PFSK-1 (cell line): ENCODE measurements at regions not wholly inside any gene's neighbourhood (a gene's known extent, or its start where the extent isn't known, plus 50 kb on each side); places are given as distances from the start of the nearest gene placed in this dataset.

Experiments
- POLR2AphosphoS5 ChIP-seq: IDR thresholded peaks from 2 replicates; pipeline ENCODE4 v1.6.1; 2012; ENCODE audit warnings: low read depth, mild to moderate bottlenecking, control low read depth, low read length, moderate library complexity
- TAF1 ChIP-seq: IDR thresholded peaks from 2 replicates; pipeline ENCODE4 v1.6.1; 2012; ENCODE audit warnings: low read length, control low read depth, borderline replicate concordance; ENCODE audit not compliant: insufficient read depth
- TF ChIP-seq, protein P1 (sequence below), 2 experiments: IDR thresholded peaks; 2 replicates each; pipeline versions ENCODE4 v1.6.1 to v1.8.0; 2011 to 2012; ENCODE audit warnings: low read depth in 2 of 2, low read length in 2 of 2, control low read depth in 1 of 2, inconsistent platforms in 1 of 2, mild to moderate bottlenecking in 1 of 2, moderate library complexity in 1 of 2; ENCODE audit not compliant: insufficient read depth in 1 of 2

DNA sequence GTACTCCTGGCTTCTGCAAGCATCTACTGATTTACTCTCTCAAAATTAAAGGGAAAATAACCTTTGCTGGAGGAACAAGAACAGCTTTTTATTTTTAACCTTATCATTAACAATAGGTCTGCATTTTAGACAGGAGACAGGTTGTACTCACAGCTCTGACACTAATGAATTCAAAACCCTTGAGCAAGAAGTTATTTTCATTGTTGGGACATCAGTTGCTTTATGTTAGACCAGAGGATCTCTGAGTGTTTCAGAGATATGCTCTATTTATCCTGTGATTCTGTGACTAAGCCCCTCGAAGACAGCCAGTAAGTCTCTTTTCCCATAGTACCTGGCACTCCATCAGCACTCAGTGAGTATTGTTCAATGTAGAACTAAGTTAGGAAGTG, 190.2 kb upstream of the PCSK5 start:
- no peak for TF ChIP-seq POLR2AphosphoS5
- TF ChIP-seq TAF1, result no peak
- TF ChIP-seq, protein P1, sequence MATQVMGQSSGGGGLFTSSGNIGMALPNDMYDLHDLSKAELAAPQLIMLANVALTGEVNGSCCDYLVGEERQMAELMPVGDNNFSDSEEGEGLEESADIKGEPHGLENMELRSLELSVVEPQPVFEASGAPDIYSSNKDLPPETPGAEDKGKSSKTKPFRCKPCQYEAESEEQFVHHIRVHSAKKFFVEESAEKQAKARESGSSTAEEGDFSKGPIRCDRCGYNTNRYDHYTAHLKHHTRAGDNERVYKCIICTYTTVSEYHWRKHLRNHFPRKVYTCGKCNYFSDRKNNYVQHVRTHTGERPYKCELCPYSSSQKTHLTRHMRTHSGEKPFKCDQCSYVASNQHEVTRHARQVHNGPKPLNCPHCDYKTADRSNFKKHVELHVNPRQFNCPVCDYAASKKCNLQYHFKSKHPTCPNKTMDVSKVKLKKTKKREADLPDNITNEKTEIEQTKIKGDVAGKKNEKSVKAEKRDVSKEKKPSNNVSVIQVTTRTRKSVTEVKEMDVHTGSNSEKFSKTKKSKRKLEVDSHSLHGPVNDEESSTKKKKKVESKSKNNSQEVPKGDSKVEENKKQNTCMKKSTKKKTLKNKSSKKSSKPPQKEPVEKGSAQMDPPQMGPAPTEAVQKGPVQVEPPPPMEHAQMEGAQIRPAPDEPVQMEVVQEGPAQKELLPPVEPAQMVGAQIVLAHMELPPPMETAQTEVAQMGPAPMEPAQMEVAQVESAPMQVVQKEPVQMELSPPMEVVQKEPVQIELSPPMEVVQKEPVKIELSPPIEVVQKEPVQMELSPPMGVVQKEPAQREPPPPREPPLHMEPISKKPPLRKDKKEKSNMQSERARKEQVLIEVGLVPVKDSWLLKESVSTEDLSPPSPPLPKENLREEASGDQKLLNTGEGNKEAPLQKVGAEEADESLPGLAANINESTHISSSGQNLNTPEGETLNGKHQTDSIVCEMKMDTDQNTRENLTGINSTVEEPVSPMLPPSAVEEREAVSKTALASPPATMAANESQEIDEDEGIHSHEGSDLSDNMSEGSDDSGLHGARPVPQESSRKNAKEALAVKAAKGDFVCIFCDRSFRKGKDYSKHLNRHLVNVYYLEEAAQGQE (IDR thresholded peaks at IDR 0.05; ENCODE audit: insufficient read depth in 1 of 2, low read depth in 2 of 2, low read length in 2 of 2), result no peak
